ENCODE measurements at regions not wholly inside any gene's neighbourhood (a gene's known extent, or its start where the extent isn't known, plus 50 kb on each side); places are given as distances from the start of the nearest gene placed in this dataset.

- Mint-ChIP-seq H3K27ac (no peak overlapping the region), H3K4me1 (peaks cover 13% of the 10 kb centered on the region; the same call in 2 of the 3 replicates), H3K27me3 (ENCODE audit: insufficient read depth, low read depth, poor library complexity) (no peaks in the 10 kb centered on the region), H3K36me3 (ENCODE audit: low read depth) (peaks cover 15% of the 10 kb centered on the region), H3K9me3 (peaks cover 15% of the 10 kb centered on the region), H3K4me3 (no peak overlapping the region)
- TF ChIP-seq POLR2AphosphoS5 (IDR thresholded peaks at IDR 0.05; ENCODE audit: low read depth): no peak
- no peak for TF ChIP-seq ZNF462 (CRISPR knock-in tag; IDR thresholded peaks at IDR 0.05)
- TF ChIP-seq, protein P1, sequence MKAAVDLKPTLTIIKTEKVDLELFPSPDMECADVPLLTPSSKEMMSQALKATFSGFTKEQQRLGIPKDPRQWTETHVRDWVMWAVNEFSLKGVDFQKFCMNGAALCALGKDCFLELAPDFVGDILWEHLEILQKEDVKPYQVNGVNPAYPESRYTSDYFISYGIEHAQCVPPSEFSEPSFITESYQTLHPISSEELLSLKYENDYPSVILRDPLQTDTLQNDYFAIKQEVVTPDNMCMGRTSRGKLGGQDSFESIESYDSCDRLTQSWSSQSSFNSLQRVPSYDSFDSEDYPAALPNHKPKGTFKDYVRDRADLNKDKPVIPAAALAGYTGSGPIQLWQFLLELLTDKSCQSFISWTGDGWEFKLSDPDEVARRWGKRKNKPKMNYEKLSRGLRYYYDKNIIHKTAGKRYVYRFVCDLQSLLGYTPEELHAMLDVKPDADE (IDR thresholded peaks at IDR 0.05): no peak
- TF ChIP-seq NANOG (IDR thresholded peaks at IDR 0.05; ENCODE audit: borderline replicate concordance): no peak
- TF ChIP-seq REST (IDR thresholded peaks at IDR 0.05; ENCODE audit: unreplicated experiment): no peak
- no peak for TF ChIP-seq CTCF (conservative IDR thresholded peaks at IDR 0.05; ENCODE audit: low read depth in 2 of 2)
- TF ChIP-seq EZH2phosphoT487 (IDR thresholded peaks at IDR 0.05; ENCODE audit: unreplicated experiment): no peak
- Histone ChIP-seq H3K27me3 (ENCODE audit: insufficient read depth) (no peaks in the 10 kb centered on the region), H3K4me3 (no peak overlapping the region), H3K79me2 (replicated peaks; ENCODE audit: insufficient read depth) (no peaks in the 10 kb centered on the region), H3K27ac (ENCODE audit: low read depth) (no peak overlapping the region), H3K4me2 (no peak overlapping the region), H3K4me1 (ENCODE audit: insufficient read depth) (peaks cover 7% of the 10 kb centered on the region; the same call in 1 of the 2 replicates), H3K36me3 (ENCODE audit: insufficient read depth) (no peaks in the 10 kb centered on the region), H4K20me1 (replicated peaks; ENCODE audit: insufficient read depth) (no peaks in the 10 kb centered on the region), H3K9me2 (ENCODE audit: insufficient read depth) (no peaks in the 10 kb centered on the region), H2AFZ (no peak overlapping the region), H3F3A (replicated peaks; ENCODE audit: low read depth) (no peaks in the 10 kb centered on the region)
- DNase-seq (ENCODE audit: low spot score): no peak
- no peak for ATAC-seq
Measured at GRCh38 chr3:31434819-31435218, 97.9 kb upstream of the STT3B start.
